ENCODE measurements at regions not wholly inside any gene's neighbourhood (a gene's known extent, or its start where the extent isn't known, plus 50 kb on each side); places are given as distances from the start of the nearest gene placed in this dataset.

DNA sequence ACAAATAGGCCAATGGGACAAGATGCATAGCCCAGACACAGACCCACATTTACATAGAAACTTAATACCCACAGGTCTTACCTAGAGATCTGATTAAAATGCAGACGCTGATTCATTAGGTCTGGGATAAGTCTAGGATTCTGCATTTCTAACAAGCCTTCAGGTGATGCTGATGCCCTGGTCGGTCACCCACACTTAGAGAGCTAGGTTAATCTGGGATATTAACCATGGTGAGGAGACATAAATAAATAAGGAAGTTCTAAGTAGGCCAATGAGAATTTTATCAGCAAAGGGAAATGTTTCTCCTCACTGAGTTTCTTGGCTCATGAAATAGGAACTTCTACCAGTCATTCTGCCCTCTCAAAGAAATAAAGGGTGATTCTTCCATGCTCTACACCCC lies 120.1 kb downstream of the BMP4 start:
- intact Hi-C loops (cut with micrococcal nuclease), result no loop called here
- Histone ChIP-seq H3K36me3 (ENCODE audit: control insufficient read depth, insufficient read depth, low read length) (no peaks in the 10 kb centered on the region), H3K79me2 (ENCODE audit: control insufficient read depth, insufficient read depth, low read length) (no peaks in the 10 kb centered on the region), H4K20me1 (replicated peaks; ENCODE audit: control insufficient read depth, insufficient read depth, low read length) (no peaks in the 10 kb centered on the region), H2AFZ (ENCODE audit: low read depth, low read length) (no peak overlapping the region), H3K27ac (ENCODE audit: extremely low read depth, low read depth, low read length) (no peak overlapping the region), H3K4me2 (ENCODE audit: insufficient read depth, low read length) (no peak overlapping the region), H3K9me3 (replicated peaks; ENCODE audit: control insufficient read depth, insufficient read depth, low read depth, low read length) (no peaks in the 10 kb centered on the region), H3K4me3 (no peak overlapping the region), H3K4me1 (replicated peaks in 1 of 2; ENCODE audit: control insufficient read depth in 2 of 2, insufficient read depth in 2 of 2, low read length in 2 of 2) (no peaks in the 10 kb centered on the region), H3K9ac (ENCODE audit: insufficient read depth in 1 of 2, low read depth in 2 of 2, low read length in 2 of 2) (no peak overlapping the region), H3K27me3 (ENCODE audit: control insufficient read depth in 2 of 2, insufficient read depth in 2 of 2, low read length in 2 of 2) (no peaks in the 10 kb centered on the region), H3K9me1 (ENCODE audit: control insufficient read depth, insufficient read depth, low read length) (no peaks in the 10 kb centered on the region)
- in situ Hi-C loops (cut with MboI), result no loop called here
- DNase-seq (ENCODE audit: extremely low read depth in 1 of 4, low spot score in 3 of 4) (no peak), FAIRE-seq (no peak), ATAC-seq (no peak)
- TF ChIP-seq, protein P1, sequence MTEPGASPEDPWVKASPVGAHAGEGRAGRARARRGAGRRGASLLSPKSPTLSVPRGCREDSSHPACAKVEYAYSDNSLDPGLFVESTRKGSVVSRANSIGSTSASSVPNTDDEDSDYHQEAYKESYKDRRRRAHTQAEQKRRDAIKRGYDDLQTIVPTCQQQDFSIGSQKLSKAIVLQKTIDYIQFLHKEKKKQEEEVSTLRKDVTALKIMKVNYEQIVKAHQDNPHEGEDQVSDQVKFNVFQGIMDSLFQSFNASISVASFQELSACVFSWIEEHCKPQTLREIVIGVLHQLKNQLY (CRISPR knock-in tag; conservative IDR thresholded peaks at IDR 0.05), result no peak
- TF ChIP-seq, protein P2, sequence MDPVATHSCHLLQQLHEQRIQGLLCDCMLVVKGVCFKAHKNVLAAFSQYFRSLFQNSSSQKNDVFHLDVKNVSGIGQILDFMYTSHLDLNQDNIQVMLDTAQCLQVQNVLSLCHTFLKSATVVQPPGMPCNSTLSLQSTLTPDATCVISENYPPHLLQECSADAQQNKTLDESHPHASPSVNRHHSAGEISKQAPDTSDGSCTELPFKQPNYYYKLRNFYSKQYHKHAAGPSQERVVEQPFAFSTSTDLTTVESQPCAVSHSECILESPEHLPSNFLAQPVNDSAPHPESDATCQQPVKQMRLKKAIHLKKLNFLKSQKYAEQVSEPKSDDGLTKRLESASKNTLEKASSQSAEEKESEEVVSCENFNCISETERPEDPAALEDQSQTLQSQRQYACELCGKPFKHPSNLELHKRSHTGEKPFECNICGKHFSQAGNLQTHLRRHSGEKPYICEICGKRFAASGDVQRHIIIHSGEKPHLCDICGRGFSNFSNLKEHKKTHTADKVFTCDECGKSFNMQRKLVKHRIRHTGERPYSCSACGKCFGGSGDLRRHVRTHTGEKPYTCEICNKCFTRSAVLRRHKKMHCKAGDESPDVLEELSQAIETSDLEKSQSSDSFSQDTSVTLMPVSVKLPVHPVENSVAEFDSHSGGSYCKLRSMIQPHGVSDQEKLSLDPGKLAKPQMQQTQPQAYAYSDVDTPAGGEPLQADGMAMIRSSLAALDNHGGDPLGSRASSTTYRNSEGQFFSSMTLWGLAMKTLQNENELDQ (CRISPR knock-in tag; IDR thresholded peaks at IDR 0.05; ENCODE audit: borderline replicate concordance), result no peak
- TF ChIP-seq CHD4 (IDR thresholded peaks at IDR 0.05; ENCODE audit: insufficient read depth, insufficient replicate concordance, low read depth, low read length, poor library complexity, severe bottlenecking) (no peak), MEF2A (IDR thresholded peaks at IDR 0.05; ENCODE audit: control insufficient read depth, low read depth, low read length) (no peak), BRF1 (IDR thresholded peaks at IDR 0.05; ENCODE audit: borderline replicate concordance, extremely low read depth, insufficient read length) (no peak), TSC22D4 (tag; IDR thresholded peaks at IDR 0.05) (no peak), CBX2 (IDR thresholded peaks at IDR 0.05; ENCODE audit: insufficient read depth, low read length, poor library complexity, severe bottlenecking) (no peak), KLF1 (tag; IDR thresholded peaks at IDR 0.05) (no peak), ZNF134 (CRISPR knock-in tag; conservative IDR thresholded peaks at IDR 0.05) (no peak)
- WGBS (ENCODE audit: insufficient coverage, low coverage, missing lambda C conversion rate), result 0% methylated on average over 2 of the region's 2 CpGs
- CTCF ChIA-PET (ENCODE audit: low intra/inter-chr PET ratio), result no interaction called here
- BruUV-seq (replicated peaks), result no TSS peak
- POLR2A ChIA-PET, result no interaction called here
